Stimulated activated CD8-positive, alpha-beta memory T cell treated with anti-CD3 and anti-CD28 coated beads, Interleukin-15, amount 100 ng/mL, for 4 hours (primary cell): ENCODE measurements at regions not wholly inside any gene's neighbourhood (a gene's known extent, or its start where the extent isn't known, plus 50 kb on each side); places are given as distances from the start of the nearest gene placed in this dataset.

ENCODE experiments used
- DNase-seq, 2 donors: peaks; one replicate each; pipeline ENCODE4 v3.0.0-alpha.2; 2020; ENCODE audit warnings: low read depth in 2 of 2

DNA sequence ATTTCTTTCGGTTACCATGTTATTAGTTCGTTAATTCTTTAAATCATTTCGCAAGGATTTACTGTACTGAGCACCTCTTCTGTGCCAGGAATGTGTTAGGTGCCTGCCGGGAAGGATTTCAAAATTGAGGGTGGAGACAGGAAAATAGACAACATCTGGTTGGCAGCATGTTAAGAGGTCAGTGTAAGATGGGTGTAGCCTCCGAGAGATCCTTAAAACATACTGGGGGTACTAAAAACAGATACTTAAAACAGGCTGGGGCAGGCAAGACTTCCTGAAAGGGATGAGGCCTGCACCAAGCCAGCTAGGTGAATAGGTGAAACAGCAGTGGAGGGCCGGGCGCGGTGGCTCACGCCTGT lies 178.0 kb upstream of the SGK1 start:
- DNase-seq, result no peak

DNA sequence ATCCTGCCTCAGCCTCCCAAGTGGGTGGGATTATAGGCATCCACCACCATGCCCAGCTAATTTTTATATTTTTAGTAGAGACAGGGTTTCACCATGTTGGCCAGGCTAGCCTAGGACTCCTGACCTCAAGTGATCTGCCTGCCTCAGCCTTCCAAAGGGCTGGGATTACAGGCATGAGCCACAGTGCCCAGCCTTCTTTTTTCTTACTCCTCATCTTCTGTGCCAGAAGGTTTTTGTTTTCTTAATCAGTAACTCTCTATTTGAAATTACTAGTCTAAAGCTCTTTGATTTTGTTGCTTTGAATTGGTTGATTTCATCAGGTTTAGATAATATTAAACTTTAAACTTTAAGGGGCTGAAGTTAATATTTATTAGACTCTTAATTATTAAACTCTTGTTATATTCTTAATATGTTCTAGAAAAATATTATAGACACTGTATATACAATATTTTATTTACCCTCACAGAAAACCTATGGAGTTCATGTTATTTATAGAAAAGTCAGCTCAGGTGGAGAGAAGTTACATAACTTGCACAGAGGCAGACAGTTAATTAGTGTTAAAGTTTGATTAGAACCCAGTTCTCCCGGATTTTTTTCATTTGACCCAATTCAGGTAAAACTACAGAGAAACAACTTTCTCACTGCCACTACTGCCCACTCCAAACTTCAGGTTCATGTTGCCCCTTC lies 177.4 kb upstream of the SGK1 start:
- DNase-seq, result no peak

DNA sequence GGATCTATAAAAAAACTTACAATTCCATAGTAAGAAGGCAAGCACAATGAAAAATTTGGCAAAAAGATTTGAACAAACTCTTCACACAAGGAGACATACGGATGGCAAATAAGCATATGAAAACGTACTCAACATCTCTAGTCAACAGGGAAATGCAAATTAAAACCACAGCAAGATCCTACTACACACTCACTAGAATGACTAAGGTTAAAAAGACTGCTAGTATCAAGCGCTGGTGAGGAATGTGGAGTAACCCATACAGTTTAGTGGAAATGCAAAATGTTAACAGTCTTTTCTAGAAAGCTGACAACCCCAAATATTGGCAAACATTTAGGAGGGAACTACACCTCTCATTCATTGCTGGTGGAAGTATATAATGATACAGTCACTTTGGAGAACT lies 175.9 kb upstream of the SGK1 start:
- DNase-seq, result no peak

DNA sequence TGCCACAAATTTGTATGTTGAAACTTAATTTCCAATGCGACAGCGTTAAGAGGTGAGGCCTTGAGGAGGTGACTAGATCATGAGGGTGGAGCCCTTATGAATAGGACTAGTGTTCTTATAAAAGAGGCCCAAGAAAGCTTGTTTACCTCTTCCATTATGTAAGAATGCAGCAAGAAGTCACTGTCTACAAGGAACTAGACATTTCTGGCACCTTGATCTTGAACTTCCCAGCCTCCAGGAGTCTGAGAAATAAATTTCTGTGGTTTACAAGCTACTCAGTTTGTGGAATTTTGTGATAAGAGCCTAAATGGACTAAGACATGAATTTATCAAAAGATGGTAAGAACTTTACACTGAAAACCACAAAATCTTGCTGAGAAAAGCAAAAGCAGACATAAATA lies 173.6 kb upstream of the SGK1 start:
- DNase-seq, result no peak

DNA sequence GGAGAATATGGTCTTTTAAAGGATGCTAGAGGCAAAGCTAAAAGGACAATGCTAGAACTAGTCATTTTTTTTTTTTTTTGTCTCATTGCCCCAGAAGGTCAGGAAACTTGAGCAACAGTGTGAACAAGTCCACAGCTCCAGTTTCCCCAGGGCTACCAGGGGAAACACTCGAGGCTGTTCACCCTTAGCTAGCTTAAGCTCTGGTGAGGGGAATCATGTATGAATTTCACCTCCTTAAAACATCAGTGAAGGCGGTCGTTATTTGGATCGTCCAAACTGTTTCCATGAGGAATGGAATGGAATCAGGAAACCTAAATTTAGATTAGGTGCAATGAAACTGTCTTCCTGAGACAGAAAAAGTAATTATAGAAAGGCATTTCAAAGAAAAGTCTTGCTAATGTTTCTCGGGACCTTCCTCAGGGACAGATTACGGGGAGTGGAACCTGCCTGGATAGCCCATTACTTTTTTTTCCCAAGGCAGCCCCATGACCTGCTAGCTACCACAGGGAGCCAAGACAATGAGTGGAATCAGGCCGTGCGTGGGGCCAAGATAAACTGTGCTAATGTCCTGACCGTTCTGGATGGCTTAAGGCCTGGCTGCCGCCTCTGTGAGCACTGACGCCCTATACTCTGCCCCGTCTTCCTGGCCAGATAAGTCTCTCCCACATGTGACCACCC lies 164.8 kb upstream of the SGK1 start:
- no peak for DNase-seq

DNA sequence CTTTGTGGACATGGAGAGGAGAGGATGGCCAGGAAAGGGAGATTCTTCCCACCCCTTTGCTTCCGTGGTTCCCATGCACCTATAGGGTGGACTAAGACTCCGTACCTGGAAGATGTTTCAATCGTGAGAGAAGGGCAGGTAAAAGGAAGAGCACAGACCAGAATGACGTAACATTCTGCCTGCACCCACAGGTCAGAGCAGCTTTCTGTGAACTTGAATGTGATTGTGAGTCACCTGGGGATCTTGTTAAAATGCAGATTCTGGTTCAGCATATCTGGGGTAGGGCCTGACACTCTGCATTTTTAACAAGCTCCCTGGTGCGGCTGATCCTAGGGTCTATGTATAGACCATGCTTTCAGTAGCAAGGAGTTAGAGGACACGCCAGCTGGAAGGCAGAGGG lies 164.1 kb upstream of the SGK1 start:
- DNase-seq, result no peak

DNA sequence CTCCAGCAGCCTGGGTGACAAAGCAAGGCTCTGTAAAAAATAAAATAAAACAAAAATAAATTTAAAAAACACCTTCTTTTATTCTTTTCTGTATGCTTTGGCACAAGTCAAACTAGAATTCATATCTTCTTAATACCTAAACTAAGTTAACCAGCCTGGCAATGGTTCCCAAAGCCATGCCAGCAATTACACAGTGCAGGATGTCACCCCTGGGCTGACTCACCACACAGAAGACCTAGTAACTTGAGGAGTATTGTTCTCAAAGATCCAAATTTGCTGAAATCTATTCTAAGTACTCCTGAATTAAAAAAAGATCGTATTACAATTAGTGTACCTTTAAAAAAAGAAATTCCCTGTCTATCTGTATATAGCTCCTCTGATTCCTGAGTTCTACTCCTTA lies 162.7 kb upstream of the SGK1 start:
- DNase-seq, result no peak

- no peak for DNase-seq
These were observed 161.0 kb upstream of the SGK1 start for GRCh38 chr6:134478764-134479399.

- no peak for DNase-seq
These were observed 160.2 kb upstream of the SGK1 start for GRCh38 chr6:134477991-134478635.

DNA sequence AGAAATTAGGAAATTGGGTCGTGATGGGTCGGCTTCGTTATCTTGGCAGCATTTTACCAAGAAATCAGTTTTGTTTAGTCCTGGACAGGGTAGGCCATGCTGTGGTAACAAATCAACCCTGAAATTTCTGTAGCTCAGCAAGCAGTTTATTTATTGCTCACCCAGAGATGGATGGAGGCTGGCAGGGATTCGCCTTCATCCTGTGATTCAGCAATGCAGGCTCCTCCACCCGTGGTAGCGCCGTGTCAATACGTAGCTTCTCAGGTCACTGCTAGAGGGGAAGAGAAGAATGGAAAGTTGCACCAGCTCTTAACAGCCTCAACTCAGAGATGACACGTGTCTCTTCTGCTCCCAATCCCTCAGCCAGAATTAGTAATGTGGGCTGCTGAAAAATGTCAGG lies 157.0 kb upstream of the SGK1 start:
- DNase-seq, result no peak

DNA sequence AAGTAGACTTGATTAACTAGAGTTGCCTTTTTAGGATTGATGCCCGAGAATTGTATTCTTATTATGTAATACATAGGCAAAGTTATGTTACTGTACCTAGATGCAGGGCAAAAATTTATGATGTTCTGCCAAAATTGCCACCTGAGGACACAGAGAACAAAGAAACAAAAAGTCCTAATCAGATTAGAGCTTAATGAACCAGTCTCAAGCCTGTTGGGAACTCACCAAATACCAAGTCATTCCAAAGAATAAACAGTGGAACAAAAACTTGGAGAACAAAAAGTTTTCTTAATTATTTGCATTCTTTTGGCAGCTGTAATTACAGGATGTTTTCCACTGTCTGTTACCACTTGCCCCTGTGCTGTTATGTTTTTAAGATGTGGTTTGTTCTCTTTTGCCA lies 154.7 kb upstream of the SGK1 start:
- no peak for DNase-seq

- no peak for DNase-seq
These were observed 154.1 kb upstream of the SGK1 start for GRCh38 chr6:134472046-134472445.

GRCh38 chr6:134470457-134470975 lies 152.6 kb upstream of the SGK1 start:
- no peak for DNase-seq

- DNase-seq, result no peak
These were observed 152.0 kb upstream of the SGK1 start for GRCh38 chr6:134469702-134470456.

DNA sequence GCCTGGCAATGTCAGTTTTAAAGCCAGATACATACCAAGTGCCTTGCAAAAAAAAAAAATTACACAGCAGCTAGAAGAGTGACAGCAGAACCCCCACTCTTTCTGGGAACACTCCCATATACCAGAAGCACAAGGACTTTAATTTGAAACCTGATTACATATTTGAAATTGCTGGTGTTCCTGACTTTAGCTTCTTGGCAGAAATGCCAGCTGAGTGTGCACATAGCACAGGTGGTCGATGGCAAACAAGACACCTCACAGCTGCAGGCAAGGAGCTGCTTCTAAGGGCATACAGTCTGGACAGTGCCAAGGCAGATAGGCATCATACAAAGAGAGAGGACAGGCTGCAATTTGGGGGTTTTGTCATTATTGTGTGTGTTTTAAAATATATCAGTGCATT lies 150.7 kb upstream of the SGK1 start:
- DNase-seq, result no peak

DNA sequence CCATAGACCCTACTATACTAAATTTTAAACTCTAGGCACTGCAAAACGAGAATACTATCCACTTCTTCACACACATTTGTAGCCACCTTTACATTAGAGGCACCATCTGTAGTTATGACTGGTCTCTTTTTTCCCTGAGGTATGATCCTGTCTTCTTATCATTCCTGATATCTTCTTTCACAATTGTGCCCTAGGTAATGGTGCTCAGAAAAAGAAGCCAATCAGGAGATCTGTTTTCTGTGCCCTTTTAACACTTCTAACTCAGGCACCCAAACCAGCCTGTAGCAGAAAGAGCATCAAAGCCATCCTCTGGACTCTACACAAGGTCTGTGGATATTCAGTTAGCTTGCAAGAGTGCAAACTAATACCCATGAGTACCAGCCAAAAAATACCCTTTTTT lies 149.7 kb upstream of the SGK1 start:
- DNase-seq, result no peak

DNA sequence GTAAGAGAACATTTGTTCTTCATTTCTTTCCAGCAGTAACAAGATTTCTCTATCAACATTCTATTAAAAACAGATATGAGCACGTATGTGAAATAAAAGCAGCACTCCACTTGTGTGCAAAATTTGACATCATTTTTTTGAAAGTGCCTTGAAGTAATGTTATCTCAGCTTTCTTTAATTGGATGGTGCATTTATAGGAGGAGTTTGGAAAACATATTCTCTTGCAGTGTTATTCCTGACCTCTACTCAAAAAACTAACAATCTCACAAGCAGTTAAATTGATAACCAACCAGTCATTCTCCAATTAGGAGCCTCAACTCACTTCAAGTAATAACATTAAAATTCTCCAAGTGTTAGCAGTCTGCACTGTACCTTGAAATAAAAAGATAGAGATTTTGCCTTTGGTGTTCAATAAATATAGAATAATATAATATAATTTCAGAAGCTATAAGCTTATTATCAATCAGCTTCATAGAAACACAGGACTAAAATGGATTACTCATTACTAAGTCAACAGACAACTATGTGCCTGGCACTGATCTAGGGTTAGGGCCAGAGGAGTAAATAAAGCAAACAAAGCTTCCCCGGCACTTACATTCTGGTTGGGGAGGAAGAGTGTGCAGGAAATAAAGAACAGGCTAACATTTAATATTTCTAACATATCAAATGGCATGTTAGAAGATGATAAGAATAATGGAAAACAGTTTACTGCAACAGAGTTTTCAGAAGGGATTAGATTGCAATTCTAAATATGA lies 149.0 kb upstream of the SGK1 start:
- no peak for DNase-seq

GRCh38 chr6:134464690-134465411 lies 146.9 kb upstream of the SGK1 start:
- no peak for DNase-seq

DNA sequence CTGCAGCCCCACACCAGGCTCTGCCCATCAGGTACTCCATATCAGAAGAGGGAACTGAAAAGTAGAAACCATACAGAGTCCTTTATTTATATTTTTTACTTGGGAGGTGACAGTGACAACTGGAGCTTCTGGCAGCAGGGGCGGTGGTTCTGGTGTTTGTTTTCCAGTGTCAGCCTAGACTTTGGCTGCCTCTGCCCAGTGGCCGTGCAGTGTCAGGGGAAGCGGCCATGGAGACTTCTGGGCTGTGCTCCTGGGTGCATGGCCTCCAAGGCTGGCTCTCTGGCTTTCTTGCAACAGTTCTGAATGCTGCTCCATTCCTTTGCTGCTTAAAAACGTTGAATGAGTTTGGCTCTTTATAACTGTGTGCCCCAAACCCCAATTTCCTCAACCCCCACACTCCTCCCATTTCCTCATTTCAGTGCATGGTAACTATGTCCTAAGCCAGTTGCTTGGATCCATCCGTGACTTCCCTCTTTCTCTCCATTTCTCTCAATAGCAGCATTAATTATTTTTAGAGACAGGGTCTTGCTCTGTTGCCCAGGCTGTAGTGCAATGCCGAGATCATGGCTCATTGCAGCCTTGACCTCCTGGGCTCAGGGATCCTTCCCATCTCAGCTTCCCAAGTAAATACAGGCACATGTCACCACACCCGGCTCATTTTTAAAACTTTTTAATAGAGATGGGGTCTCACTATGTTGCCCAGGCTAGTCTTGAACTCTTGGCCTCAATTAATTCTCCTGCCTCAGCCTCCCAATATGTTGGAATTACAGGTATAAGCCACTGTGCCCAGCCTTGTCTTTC lies 141.1 kb upstream of the SGK1 start:
- DNase-seq, result no peak

DNA sequence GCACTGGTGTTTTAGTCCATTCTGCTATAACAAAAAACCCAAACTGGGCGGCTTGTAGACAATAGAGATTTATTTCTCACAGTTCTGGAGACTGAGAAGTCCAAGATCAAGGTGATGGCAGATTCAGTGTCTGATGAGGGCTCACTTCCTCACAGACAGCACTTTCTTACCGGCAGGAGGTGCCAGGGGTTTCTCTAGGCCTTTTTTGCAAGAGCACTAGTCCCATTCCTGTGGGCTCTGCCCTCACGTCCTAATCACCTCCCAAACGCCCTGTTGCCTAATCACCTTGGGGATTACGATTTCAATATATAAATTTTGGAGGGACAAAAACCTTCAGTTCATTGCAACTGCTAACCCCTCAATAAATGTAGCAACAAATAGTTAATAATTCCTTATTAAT lies 140.0 kb upstream of the SGK1 start:
- no peak for DNase-seq
